ENCODE measurements at regions not wholly inside any gene's neighbourhood (a gene's known extent, or its start where the extent isn't known, plus 50 kb on each side); places are given as distances from the start of the nearest gene placed in this dataset.

DNA sequence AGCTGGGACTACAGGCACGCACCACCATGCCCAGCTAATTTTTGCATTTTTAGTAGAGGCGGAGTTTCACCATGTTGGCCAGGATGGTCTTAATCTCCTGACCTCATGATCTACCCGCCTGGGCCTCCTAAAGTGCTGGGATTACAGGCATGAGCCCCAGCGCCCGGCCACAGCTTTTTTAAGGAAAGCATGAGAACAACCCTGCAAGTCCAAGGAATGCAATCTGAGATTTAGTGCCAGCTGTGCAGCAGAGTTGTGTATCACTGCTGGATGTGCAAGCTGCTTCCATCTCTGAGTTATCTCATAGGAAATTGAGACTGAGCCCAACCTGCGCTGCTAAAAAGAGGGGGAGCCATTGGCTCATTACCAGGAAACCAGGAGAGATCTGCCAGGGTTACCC is 399.9 kb upstream of the CYRIA start:
- no peak overlapping the region for H3K4me3 Mint-ChIP-seq
- no peak overlapping the region for H3K4me3 ChIP-seq (ENCODE audit: low read length)
- TF ChIP-seq, protein P1, sequence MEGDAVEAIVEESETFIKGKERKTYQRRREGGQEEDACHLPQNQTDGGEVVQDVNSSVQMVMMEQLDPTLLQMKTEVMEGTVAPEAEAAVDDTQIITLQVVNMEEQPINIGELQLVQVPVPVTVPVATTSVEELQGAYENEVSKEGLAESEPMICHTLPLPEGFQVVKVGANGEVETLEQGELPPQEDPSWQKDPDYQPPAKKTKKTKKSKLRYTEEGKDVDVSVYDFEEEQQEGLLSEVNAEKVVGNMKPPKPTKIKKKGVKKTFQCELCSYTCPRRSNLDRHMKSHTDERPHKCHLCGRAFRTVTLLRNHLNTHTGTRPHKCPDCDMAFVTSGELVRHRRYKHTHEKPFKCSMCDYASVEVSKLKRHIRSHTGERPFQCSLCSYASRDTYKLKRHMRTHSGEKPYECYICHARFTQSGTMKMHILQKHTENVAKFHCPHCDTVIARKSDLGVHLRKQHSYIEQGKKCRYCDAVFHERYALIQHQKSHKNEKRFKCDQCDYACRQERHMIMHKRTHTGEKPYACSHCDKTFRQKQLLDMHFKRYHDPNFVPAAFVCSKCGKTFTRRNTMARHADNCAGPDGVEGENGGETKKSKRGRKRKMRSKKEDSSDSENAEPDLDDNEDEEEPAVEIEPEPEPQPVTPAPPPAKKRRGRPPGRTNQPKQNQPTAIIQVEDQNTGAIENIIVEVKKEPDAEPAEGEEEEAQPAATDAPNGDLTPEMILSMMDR (IDR thresholded peaks at IDR 0.05) = no peak
- DNase-seq (no peak), ATAC-seq (no peak)
- WGBS (ENCODE audit: insufficient coverage) = 80% methylated on average over 6 of the region's 6 CpGs
- H3K27ac ChIP-seq (ENCODE audit: low read length) = no peak overlapping the region
- intact Hi-C loops (cut with micrococcal nuclease) = no loop called here
- H3K36me3 ChIP-seq (ENCODE audit: control insufficient read depth, insufficient read depth, low read length) = no peaks in the 10 kb centered on the region
- no peaks in the 10 kb centered on the region for H3K27me3 Mint-ChIP-seq (ENCODE audit: low read depth in 2 of 2)
- peaks cover 6 to 12% of the 10 kb centered on the region in 2 donors for H3K9me3 Mint-ChIP-seq
- H3K36me3 Mint-ChIP-seq = no peaks in the 10 kb centered on the region
- H3K27me3 ChIP-seq (ENCODE audit: control insufficient read depth, insufficient read depth, low read length) = no peaks in the 10 kb centered on the region
- no peaks in the 10 kb centered on the region for H3K4me1 Mint-ChIP-seq
- H3K9me3 ChIP-seq (ENCODE audit: control insufficient read depth, insufficient read depth, low read length) = no peaks in the 10 kb centered on the region
- no peaks in the 10 kb centered on the region for H3K4me1 ChIP-seq (ENCODE audit: control insufficient read depth, insufficient read depth, low read length)
- H3K27ac Mint-ChIP-seq = no peak overlapping the region

DNA sequence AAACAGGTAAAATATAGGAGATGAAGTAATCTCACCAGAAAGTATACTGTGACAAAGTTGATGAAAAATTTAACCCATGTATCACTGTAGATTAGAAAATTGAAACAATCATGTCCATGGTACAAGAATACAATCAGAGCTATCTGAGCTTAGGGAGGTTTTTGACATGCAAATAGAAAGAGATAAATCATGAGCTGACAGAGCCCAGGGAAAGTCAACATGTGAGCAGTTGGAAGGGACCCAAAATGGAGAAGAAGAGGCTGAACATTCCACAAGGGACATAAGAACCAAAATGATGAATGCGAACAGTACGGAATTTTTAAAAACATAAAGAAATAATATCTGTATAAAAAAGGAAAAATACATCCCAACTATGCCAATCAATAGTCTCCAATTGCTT is 395.4 kb upstream of the CYRIA start:
- intact Hi-C loops (cut with micrococcal nuclease) = no loop called here
- Histone ChIP-seq H3K9me3 (ENCODE audit: control insufficient read depth, insufficient read depth, low read length) (no peaks in the 10 kb centered on the region), H3K36me3 (ENCODE audit: control insufficient read depth, insufficient read depth, low read length) (no peaks in the 10 kb centered on the region), H3K4me1 (ENCODE audit: control insufficient read depth, insufficient read depth, low read length) (no peaks in the 10 kb centered on the region), H3K27ac (ENCODE audit: low read length) (no peak overlapping the region), H3K4me3 (ENCODE audit: low read length) (no peak overlapping the region), H3K27me3 (ENCODE audit: control insufficient read depth, insufficient read depth, low read length) (no peaks in the 10 kb centered on the region)
- no peak overlapping the region for H3K4me3 Mint-ChIP-seq
- DNase-seq (no peak), ATAC-seq (no peak)
- no peaks in the 10 kb centered on the region for H3K36me3 Mint-ChIP-seq
- TF ChIP-seq, protein P1 (IDR thresholded peaks at IDR 0.05) = no peak
- WGBS (ENCODE audit: insufficient coverage) = no CpG with 5 or more reads among the region's 2 CpGs
- H3K27me3 Mint-ChIP-seq (ENCODE audit: low read depth in 2 of 2) = no peaks in the 10 kb centered on the region
- H3K9me3 Mint-ChIP-seq = peaks cover 7 to 11% of the 10 kb centered on the region in 2 donors
- no peak overlapping the region for H3K27ac Mint-ChIP-seq
- no peaks in the 10 kb centered on the region for H3K4me1 Mint-ChIP-seq

- Histone ChIP-seq H3K36me3 (ENCODE audit: control insufficient read depth, insufficient read depth, low read length) (no peaks in the 10 kb centered on the region), H3K27me3 (ENCODE audit: control insufficient read depth, insufficient read depth, low read length) (no peaks in the 10 kb centered on the region), H3K9me3 (ENCODE audit: control insufficient read depth, insufficient read depth, low read length) (no peaks in the 10 kb centered on the region), H3K27ac (ENCODE audit: low read length) (no peak overlapping the region), H3K4me3 (ENCODE audit: low read length) (no peak overlapping the region), H3K4me1 (ENCODE audit: control insufficient read depth, insufficient read depth, low read length) (no peaks in the 10 kb centered on the region)
- ATAC-seq (no peak), DNase-seq (no peak)
- TF ChIP-seq, protein P1 (IDR thresholded peaks at IDR 0.05) = no peak
- WGBS (ENCODE audit: insufficient coverage) = 29% methylated on average over 1 of the region's 1 CpG
- H3K4me1 Mint-ChIP-seq = no peaks in the 10 kb centered on the region
- H3K27me3 Mint-ChIP-seq (ENCODE audit: low read depth in 2 of 2) = no peaks in the 10 kb centered on the region
- H3K4me3 Mint-ChIP-seq = no peak overlapping the region
- intact Hi-C loops (cut with micrococcal nuclease) = no loop called here
- H3K27ac Mint-ChIP-seq = no peak overlapping the region
- H3K9me3 Mint-ChIP-seq = peaks cover 9 to 11% of the 10 kb centered on the region in 2 donors
- H3K36me3 Mint-ChIP-seq = no peaks in the 10 kb centered on the region
These were observed 393.8 kb upstream of the CYRIA start for GRCh38 chr2:17059458-17059857.

- Histone ChIP-seq H3K4me1 (ENCODE audit: control insufficient read depth, insufficient read depth, low read length) (no peaks in the 10 kb centered on the region), H3K4me3 (ENCODE audit: low read length) (no peak overlapping the region), H3K27ac (ENCODE audit: low read length) (no peak overlapping the region), H3K9me3 (ENCODE audit: control insufficient read depth, insufficient read depth, low read length) (no peaks in the 10 kb centered on the region), H3K36me3 (ENCODE audit: control insufficient read depth, insufficient read depth, low read length) (no peaks in the 10 kb centered on the region), H3K27me3 (ENCODE audit: control insufficient read depth, insufficient read depth, low read length) (no peaks in the 10 kb centered on the region)
- TF ChIP-seq, protein P1 (IDR thresholded peaks at IDR 0.05) = no peak
- no peak overlapping the region for H3K4me3 Mint-ChIP-seq
- H3K9me3 Mint-ChIP-seq = peaks cover 11 to 12% of the 10 kb centered on the region in 2 donors
- H3K36me3 Mint-ChIP-seq = no peaks in the 10 kb centered on the region
- DNase-seq (no peak), ATAC-seq (no peak)
- intact Hi-C loops (cut with micrococcal nuclease) = no loop called here
- no peaks in the 10 kb centered on the region for H3K4me1 Mint-ChIP-seq
- WGBS (ENCODE audit: insufficient coverage) = 89% methylated on average over 3 of the region's 3 CpGs
- H3K27ac Mint-ChIP-seq = no peak overlapping the region
- H3K27me3 Mint-ChIP-seq (ENCODE audit: low read depth in 2 of 2) = no peaks in the 10 kb centered on the region
These were observed 393.3 kb upstream of the CYRIA start for GRCh38 chr2:17058772-17059402.
